Left lung (tissue), 4 donors: ENCODE measurements at regions not wholly inside any gene's neighbourhood (a gene's known extent, or its start where the extent isn't known, plus 50 kb on each side); places are given as distances from the start of the nearest gene placed in this dataset.

Experiments used
- ATAC-seq: fragments of 200-7000 bp; cut with Tn5 transposase; one replicate; pipeline ENCODE4 v1.9.1; 2020; ENCODE audit warnings: moderate library complexity
- DNase-seq, 4 donors: peaks; one replicate each; pipeline ENCODE4 v3.0.0-alpha.2; 2013 to 2020
- H3K27ac ChIP-seq, 2 donors: fragments of 200-600 bp; sonication (generic) in 1 of 2; one replicate each; pipeline versions ENCODE4 v1.5.0 to v1.8.0; 2020 to 2021
- H3K27me3 ChIP-seq, 2 donors: fragments of 200-600 bp; sonication (generic) in 1 of 2; one replicate each; pipeline versions ENCODE4 v1.5.0 to v1.8.0; 2020 to 2021
- H3K36me3 ChIP-seq, 2 donors: fragments of 200-600 bp; sonication (generic) in 1 of 2; one replicate each; pipeline versions ENCODE4 v1.5.0 to v1.8.0; 2020 to 2021
- H3K4me1 ChIP-seq, 2 donors: fragments of 200-600 bp; one replicate each; pipeline ENCODE4 v1.8.0; 2021
- H3K4me3 ChIP-seq, 2 donors: fragments of 200-600 bp; sonication (generic) in 1 of 2; one replicate each; pipeline versions ENCODE4 v1.5.0 to v1.8.0; 2020 to 2021; ENCODE audit warnings: mild to moderate bottlenecking in 1 of 2
- H3K9me3 ChIP-seq, 2 donors: fragments of 200-600 bp; sonication (generic) in 1 of 2; one replicate each; pipeline versions ENCODE4 v1.5.0 to v1.8.0; 2020 to 2021
- CTCF ChIP-seq, 2 donors: fragments of 200-600 bp; sonication (generic) in 1 of 2; IDR thresholded peaks; one replicate each; pipeline versions ENCODE4 v1.5.0 to v1.8.0; 2021; ENCODE audit warnings: antibody characterized with exemption in 2 of 2
- intact Hi-C, 2 donors: fragments of 100-400 bp; cut with DNase I; formaldehyde crosslinking; loops; one replicate each; pipeline versions ENCODE4 v1.11.2 to v1.14.2; 2022
- donor health status: DM: no; HTN: yes; CAD: no.
- donor health status: DM: no; HTN: no; CAD: no.

GRCh38 chr2:37507703-37508102, 163.3 kb downstream of the QPCT start:
- no peak for TF ChIP-seq CTCF (IDR thresholded peaks at IDR 0.05)

GRCh38 chr2:37512971-37513370, 158.5 kb downstream of the CDC42EP3 start:
- H3K36me3 ChIP-seq = no peaks in the 10 kb centered on the region
- H3K4me3 ChIP-seq = no peak overlapping the region
- no peak for TF ChIP-seq CTCF (IDR thresholded peaks at IDR 0.05)
- no peaks in the 10 kb centered on the region for H3K9me3 ChIP-seq
- no peak overlapping the region for H3K27ac ChIP-seq
- no peaks in the 10 kb centered on the region for H3K4me1 ChIP-seq
- no peak for DNase-seq
- no peak for ATAC-seq
- intact Hi-C loops = no loop called here
- no peaks in the 10 kb centered on the region for H3K27me3 ChIP-seq

More at GRCh38 chr2:37507703-37508102, 163.3 kb downstream of the QPCT start:
- DNase-seq (no peak), ATAC-seq (no peak)
- Histone ChIP-seq H3K27ac (no peak overlapping the region), H3K4me1 (no peaks in the 10 kb centered on the region), H3K27me3 (no peaks in the 10 kb centered on the region), H3K36me3 (no peaks in the 10 kb centered on the region), H3K9me3 (no peaks in the 10 kb centered on the region), H3K4me3 (no peak overlapping the region)
- intact Hi-C loops = no loop called here

- Histone ChIP-seq H3K4me3 (no peak overlapping the region), H3K9me3 (no peaks in the 10 kb centered on the region), H3K4me1 (peaks cover 11 to 17% of the 10 kb centered on the region in 2 donors), H3K36me3 (no peaks in the 10 kb centered on the region), H3K27me3 (no peaks in the 10 kb centered on the region), H3K27ac (peak overlapping the region; percentile 35 to 70)
- DNase-seq (peak in 3 of 4 donors; percentile 34 to 93 (median 89)), ATAC-seq (peak; percentile 89)
- TF ChIP-seq CTCF (IDR thresholded peaks at IDR 0.05) = no peak
- intact Hi-C loops = no loop called here
These were observed 147.6 kb downstream of the CDC42EP3 start for GRCh38 chr2:37523814-37524362.

- Histone ChIP-seq H3K4me3 (no peak overlapping the region), H3K9me3 (no peaks in the 10 kb centered on the region), H3K27me3 (no peaks in the 10 kb centered on the region), H3K27ac (no peak overlapping the region), H3K36me3 (no peaks in the 10 kb centered on the region), H3K4me1 (peaks cover 11 to 17% of the 10 kb centered on the region in 2 donors)
- intact Hi-C loops = no loop called here
- DNase-seq = no peak
- no peak for ATAC-seq
- TF ChIP-seq CTCF (IDR thresholded peaks at IDR 0.05) = no peak
These were observed 145.1 kb downstream of the CDC42EP3 start for GRCh38 chr2:37526323-37526722.

- ATAC-seq (no peak), DNase-seq (no peak)
- intact Hi-C loops = no loop called here
- H3K27me3 ChIP-seq = no peaks in the 10 kb centered on the region
- no peak overlapping the region for H3K27ac ChIP-seq
- no peak for TF ChIP-seq CTCF (IDR thresholded peaks at IDR 0.05)
- H3K9me3 ChIP-seq = no peaks in the 10 kb centered on the region
- no peaks in the 10 kb centered on the region for H3K36me3 ChIP-seq
- H3K4me3 ChIP-seq = no peak overlapping the region
- peaks cover 11 to 17% of the 10 kb centered on the region in 2 donors for H3K4me1 ChIP-seq
These were observed 144.6 kb downstream of the CDC42EP3 start for GRCh38 chr2:37526856-37527255.
